OCI-M1 (cell line): ENCODE measurements at regions not wholly inside any gene's neighbourhood (a gene's known extent, or its start where the extent isn't known, plus 50 kb on each side); places are given as distances from the start of the nearest gene placed in this dataset.
A peak's percentile ranks its signal among the peaks of the same experiment; 100 is the strongest.

Source experiments
- DNase-seq: peaks from one replicate; lab custom pipeline; 2025; lab: John Stamatoyannopoulos, UW

GRCh38 chr3:8201886-8202285, 299.7 kb upstream of the LMCD1 start:
- DNase-seq, result no peak

- DNase-seq, result no peak
Observed at GRCh38 chr3:8204331-8204730, 297.3 kb upstream of the LMCD1 start.

GRCh38 chr3:8204853-8205650, 296.6 kb upstream of the LMCD1 start:
- DNase-seq, result no peak

- DNase-seq, result no peak
Observed at GRCh38 chr3:8205881-8206280, 295.7 kb upstream of the LMCD1 start.

GRCh38 chr3:8206971-8207617, 294.5 kb upstream of the LMCD1 start:
- no peak for DNase-seq

- no peak for DNase-seq
Observed at GRCh38 chr3:8210882-8211341, 290.7 kb upstream of the LMCD1 start.

- no peak for DNase-seq
Observed at GRCh38 chr3:8212794-8213193, 288.8 kb upstream of the LMCD1 start.

GRCh38 chr3:8213286-8213685, 288.3 kb upstream of the LMCD1 start:
- DNase-seq, result no peak

GRCh38 chr3:8215821-8216220, 285.8 kb upstream of the LMCD1 start:
- DNase-seq, result no peak

- DNase-seq, result peak; percentile 30
Observed at GRCh38 chr3:8218353-8218940, 283.2 kb upstream of the LMCD1 start.

- no peak for DNase-seq
Observed at GRCh38 chr3:8220291-8220690, 281.3 kb upstream of the LMCD1 start.

GRCh38 chr3:8223766-8224165, 277.9 kb upstream of the LMCD1 start:
- no peak for DNase-seq

- no peak for DNase-seq
Observed at GRCh38 chr3:8224941-8225340, 276.7 kb upstream of the LMCD1 start.

GRCh38 chr3:8233938-8234337, 267.7 kb upstream of the LMCD1 start:
- DNase-seq, result no peak

GRCh38 chr3:8236264-8236663, 265.4 kb upstream of the LMCD1 start:
- DNase-seq, result no peak

GRCh38 chr3:8237893-8238292, 263.7 kb upstream of the LMCD1 start:
- DNase-seq, result no peak

GRCh38 chr3:8238432-8238831, 263.2 kb upstream of the LMCD1 start:
- DNase-seq, result no peak

- DNase-seq, result no peak
Observed at GRCh38 chr3:8239095-8239494, 262.5 kb upstream of the LMCD1 start.

GRCh38 chr3:8239718-8240695, 261.6 kb upstream of the LMCD1 start:
- peak; percentile 81 for DNase-seq

GRCh38 chr3:8246070-8246469, 255.6 kb upstream of the LMCD1 start:
- DNase-seq, result no peak

- DNase-seq, result no peak
Observed at GRCh38 chr3:8253201-8253600, 248.4 kb upstream of the LMCD1 start.

GRCh38 chr3:8254489-8254888, 247.1 kb upstream of the LMCD1 start:
- DNase-seq, result no peak
